HEK293 (cell line): ENCODE measurements at regions not wholly inside any gene's neighbourhood (a gene's known extent, or its start where the extent isn't known, plus 50 kb on each side); places are given as distances from the start of the nearest gene placed in this dataset.
"Not testable (repeated sequence)": the region's sequence is repeated elsewhere in the genome, so short reads cannot be mapped to it uniquely, and the experiment has no call there.

Experiments
- CTCF ChIP-seq: fragments of 450-650 bp; formaldehyde crosslinking; IDR thresholded peaks from 2 replicates; pipeline ENCODE4 v1.5.1; 2016; ENCODE audit warnings: missing biosample characterization, missing genetic modification characterization
- REPIN1 ChIP-seq: fragments of 450-650 bp; formaldehyde crosslinking; IDR thresholded peaks from 2 replicates; pipeline ENCODE4 v1.5.1; 2017; ENCODE audit warnings: missing biosample characterization, missing genetic modification characterization, low read depth
- ZNF146 ChIP-seq: fragments of 450-650 bp; formaldehyde crosslinking; IDR thresholded peaks from 2 replicates; pipeline ENCODE4 v1.5.1; 2016; ENCODE audit warnings: missing biosample characterization, missing genetic modification characterization
- ZNF274 ChIP-seq, 2 experiments: fragments of 200-500 bp in 1 of 2; fragments of 450-650 bp in 1 of 2; sonication (Bioruptor generic) in 1 of 2; formaldehyde crosslinking in 1 of 2; IDR thresholded peaks; 2 replicates each; pipeline versions ENCODE4 v1.5.1 to v1.6.1; 2014 to 2016; ENCODE audit warnings: borderline replicate concordance in 1 of 2, inconsistent platforms in 1 of 2, low read length in 1 of 2, missing biosample characterization in 1 of 2, missing genetic modification characterization in 1 of 2
- ZNF473 ChIP-seq: fragments of 450-650 bp; formaldehyde crosslinking; IDR thresholded peaks from 2 replicates; pipeline ENCODE4 v1.5.1; 2017; ENCODE audit warnings: missing biosample characterization, missing genetic modification characterization
- ZNF776 ChIP-seq: fragments of 450-650 bp; formaldehyde crosslinking; IDR thresholded peaks from 2 replicates; pipeline ENCODE4 v1.5.0; 2017; ENCODE audit warnings: missing biosample characterization, missing genetic modification characterization, borderline replicate concordance
- ZSCAN18 ChIP-seq: fragments of 450-650 bp; formaldehyde crosslinking; IDR thresholded peaks from 2 replicates; pipeline ENCODE4 v1.5.1; 2016; ENCODE audit warnings: missing biosample characterization, missing genetic modification characterization
- TF ChIP-seq, protein P1 (sequence below): IDR thresholded peaks from 2 replicates; pipeline ENCODE4 v1.6.1; 2011; ENCODE audit warnings: mild to moderate bottlenecking, low read depth, low read length, borderline replicate concordance
- TF ChIP-seq, protein P2 (sequence below): fragments of 450-650 bp; formaldehyde crosslinking; IDR thresholded peaks from 2 replicates; pipeline ENCODE4 v1.5.1; 2016; ENCODE audit warnings: missing biosample characterization, missing genetic modification characterization

GRCh38 chr15:22651179-22651578 is 135.3 kb upstream of the NIPA1 start:
- not testable (repeated sequence) for TF ChIP-seq ZNF274 (IDR thresholded peaks at IDR 0.05; ENCODE audit: low read length); ZNF274 (tag by site-specific recombination; IDR thresholded peaks at IDR 0.05; ENCODE audit: borderline replicate concordance); CTCF; ZNF473 (tag by site-specific recombination); ZSCAN18 (tag by site-specific recombination); ZNF146 (tag by site-specific recombination); ZNF776; REPIN1 (tag by site-specific recombination)
- TF ChIP-seq, protein P1, sequence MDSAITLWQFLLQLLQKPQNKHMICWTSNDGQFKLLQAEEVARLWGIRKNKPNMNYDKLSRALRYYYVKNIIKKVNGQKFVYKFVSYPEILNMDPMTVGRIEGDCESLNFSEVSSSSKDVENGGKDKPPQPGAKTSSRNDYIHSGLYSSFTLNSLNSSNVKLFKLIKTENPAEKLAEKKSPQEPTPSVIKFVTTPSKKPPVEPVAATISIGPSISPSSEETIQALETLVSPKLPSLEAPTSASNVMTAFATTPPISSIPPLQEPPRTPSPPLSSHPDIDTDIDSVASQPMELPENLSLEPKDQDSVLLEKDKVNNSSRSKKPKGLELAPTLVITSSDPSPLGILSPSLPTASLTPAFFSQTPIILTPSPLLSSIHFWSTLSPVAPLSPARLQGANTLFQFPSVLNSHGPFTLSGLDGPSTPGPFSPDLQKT = not testable (repeated sequence)
- TF ChIP-seq, protein P2, sequence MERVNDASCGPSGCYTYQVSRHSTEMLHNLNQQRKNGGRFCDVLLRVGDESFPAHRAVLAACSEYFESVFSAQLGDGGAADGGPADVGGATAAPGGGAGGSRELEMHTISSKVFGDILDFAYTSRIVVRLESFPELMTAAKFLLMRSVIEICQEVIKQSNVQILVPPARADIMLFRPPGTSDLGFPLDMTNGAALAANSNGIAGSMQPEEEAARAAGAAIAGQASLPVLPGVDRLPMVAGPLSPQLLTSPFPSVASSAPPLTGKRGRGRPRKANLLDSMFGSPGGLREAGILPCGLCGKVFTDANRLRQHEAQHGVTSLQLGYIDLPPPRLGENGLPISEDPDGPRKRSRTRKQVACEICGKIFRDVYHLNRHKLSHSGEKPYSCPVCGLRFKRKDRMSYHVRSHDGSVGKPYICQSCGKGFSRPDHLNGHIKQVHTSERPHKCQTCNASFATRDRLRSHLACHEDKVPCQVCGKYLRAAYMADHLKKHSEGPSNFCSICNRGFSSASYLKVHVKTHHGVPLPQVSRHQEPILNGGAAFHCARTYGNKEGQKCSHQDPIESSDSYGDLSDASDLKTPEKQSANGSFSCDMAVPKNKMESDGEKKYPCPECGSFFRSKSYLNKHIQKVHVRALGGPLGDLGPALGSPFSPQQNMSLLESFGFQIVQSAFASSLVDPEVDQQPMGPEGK (tag by site-specific recombination) = not testable (repeated sequence)
